GM12874 (cell line): ENCODE measurements at regions not wholly inside any gene's neighbourhood (a gene's known extent, or its start where the extent isn't known, plus 50 kb on each side); places are given as distances from the start of the nearest gene placed in this dataset.

Source experiments
- TF ChIP-seq, protein P1 (sequence below): IDR thresholded peaks from 2 replicates; pipeline ENCODE4 v1.5.1; 2011; ENCODE audit warnings: low read depth, mild to moderate bottlenecking, control low read depth, low read length, moderate library complexity; ENCODE audit not compliant: insufficient read depth

DNA sequence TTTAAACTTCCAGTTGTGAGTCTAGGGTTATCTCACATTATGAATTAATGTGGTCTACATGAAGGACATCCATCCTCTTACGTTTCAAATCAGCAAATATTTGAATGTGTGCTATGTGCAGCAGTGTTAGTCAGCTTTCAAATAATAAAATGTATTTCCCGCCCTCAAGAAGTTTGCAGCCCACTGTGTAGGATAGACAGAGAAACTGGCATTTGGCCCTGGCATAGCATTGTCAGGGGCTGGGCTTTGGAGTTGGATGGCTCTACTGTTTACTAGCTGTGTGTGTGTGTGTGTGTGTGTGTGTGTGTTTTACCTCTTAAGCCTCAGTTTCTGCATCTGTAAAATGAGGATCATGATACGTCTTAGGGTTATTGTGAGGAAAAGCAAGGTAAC, 400.5 kb upstream of the C2CD4B start:
- TF ChIP-seq, protein P1, sequence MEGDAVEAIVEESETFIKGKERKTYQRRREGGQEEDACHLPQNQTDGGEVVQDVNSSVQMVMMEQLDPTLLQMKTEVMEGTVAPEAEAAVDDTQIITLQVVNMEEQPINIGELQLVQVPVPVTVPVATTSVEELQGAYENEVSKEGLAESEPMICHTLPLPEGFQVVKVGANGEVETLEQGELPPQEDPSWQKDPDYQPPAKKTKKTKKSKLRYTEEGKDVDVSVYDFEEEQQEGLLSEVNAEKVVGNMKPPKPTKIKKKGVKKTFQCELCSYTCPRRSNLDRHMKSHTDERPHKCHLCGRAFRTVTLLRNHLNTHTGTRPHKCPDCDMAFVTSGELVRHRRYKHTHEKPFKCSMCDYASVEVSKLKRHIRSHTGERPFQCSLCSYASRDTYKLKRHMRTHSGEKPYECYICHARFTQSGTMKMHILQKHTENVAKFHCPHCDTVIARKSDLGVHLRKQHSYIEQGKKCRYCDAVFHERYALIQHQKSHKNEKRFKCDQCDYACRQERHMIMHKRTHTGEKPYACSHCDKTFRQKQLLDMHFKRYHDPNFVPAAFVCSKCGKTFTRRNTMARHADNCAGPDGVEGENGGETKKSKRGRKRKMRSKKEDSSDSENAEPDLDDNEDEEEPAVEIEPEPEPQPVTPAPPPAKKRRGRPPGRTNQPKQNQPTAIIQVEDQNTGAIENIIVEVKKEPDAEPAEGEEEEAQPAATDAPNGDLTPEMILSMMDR: no peak

- TF ChIP-seq, protein P1: no peak
Measured at GRCh38 chr15:62566248-62566647, 401.2 kb upstream of the C2CD4B start.

GRCh38 chr15:62567501-62567900, 402.4 kb upstream of the C2CD4B start:
- TF ChIP-seq, protein P1: no peak

DNA sequence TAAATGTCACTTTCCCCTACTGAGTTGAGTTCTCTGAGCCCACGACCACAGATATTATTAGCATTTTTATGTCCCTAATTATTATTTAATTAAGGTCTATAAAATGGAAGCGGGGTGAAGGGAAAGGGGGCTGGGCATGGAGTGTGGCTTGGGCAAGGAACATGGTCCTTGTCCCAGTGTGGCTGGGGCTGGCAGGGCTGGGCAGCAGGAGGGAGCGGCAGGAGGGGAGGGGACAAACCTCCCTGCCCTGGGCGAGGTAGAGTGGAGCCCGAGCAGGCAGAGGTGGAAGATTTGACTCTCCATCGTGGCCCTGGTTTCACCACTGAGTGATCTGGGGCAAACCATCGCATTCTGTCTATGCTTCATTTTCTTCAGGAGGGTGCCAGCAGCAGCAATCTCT, 402.9 kb upstream of the C2CD4B start:
- TF ChIP-seq, protein P1: no peak

DNA sequence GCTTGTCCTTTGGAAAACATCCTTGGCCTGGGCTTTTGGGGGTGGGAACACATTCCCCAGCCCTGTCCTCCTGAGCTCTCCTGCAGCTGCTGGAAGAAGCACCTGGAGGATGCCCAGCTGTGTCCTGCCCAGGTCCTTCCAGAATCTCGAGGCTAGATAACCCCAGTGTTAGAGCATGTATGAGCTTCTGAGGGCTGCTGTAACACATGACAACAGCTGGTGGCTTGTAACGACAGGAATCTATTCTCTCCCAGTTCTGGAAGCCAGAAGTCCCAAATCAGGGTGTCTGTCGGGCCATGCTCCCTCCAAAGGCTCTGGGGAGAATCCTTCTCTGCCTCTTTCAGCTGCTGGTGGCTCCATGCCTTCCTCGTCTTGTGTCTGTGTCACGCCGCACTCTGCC, 403.6 kb upstream of the C2CD4B start:
- TF ChIP-seq, protein P1: no peak

- TF ChIP-seq, protein P1: no peak
Measured at GRCh38 chr15:62569460-62570404, 404.6 kb upstream of the C2CD4B start.

DNA sequence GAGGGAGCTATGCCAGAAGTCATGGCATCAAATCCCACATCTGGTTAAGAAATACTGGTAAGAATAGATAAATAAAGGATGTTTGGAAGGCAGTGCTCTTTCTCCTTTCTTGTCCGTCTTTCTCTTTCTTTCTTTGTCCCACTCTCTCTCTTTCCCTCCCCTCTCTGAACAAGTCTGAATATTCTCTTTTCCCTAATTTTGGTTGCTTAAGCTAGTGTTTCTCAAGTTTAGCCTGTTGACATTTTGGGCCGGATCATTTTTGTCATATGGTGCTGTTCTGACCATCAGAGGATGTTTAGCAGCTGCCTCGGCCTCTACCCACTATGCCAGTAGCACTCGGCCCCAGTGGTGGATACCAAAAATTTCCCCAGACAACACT, 405.3 kb upstream of the C2CD4B start:
- TF ChIP-seq, protein P1: no peak
